ENCODE measurements at regions not wholly inside any gene's neighbourhood (a gene's known extent, or its start where the extent isn't known, plus 50 kb on each side); places are given as distances from the start of the nearest gene placed in this dataset.

DNA sequence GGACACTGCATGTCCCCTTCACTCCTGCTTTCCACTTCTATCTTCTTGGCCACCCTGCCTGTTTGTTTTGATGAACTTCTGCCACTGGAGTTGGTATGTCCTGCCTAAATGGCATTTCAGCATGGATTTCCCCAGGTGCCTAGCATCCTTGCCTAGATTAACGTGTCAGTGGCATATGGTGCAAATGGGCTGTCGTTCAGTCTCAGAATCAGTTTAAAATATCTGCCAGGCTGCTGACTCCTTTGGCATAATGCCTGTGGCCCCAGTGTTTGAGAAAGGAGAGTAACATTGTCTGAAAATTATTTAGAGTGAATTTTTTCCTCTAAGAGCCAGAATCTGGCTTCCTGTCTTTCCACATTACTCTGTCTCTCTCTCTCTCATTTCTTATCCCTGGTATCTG, 64.9 kb upstream of the BARHL2 start:
- no TSS peak for BruUV-seq (replicated peaks)
- intact Hi-C loops (cut with micrococcal nuclease; ENCODE audit: unreplicated experiment) (no loop called here), in situ Hi-C loops (cut with MboI) (no loop called here)
- ChIA-PET RAD21 (ENCODE audit: unreplicated experiment) (no interaction called here), CTCF (no interaction called here), SMC1A (ENCODE audit: uncharacterized antibody, unreplicated experiment) (interaction anchor here (1.4 kb wide), 1 partner anchor 12 kb away, joined by 3 read pairs; no protein-coding TSS in a partner anchor), POLR2A (no interaction called here)
- H3K79me2 ChIP-seq (ENCODE audit: control insufficient read depth, insufficient read depth, low read length), result no peaks in the 10 kb centered on the region
- WGBS (ENCODE audit: insufficient coverage, insufficient replicate concordance, low lambda C conversion rate, missing lambda C conversion rate), result 26% methylated on average over 2 of the region's 2 CpGs
- ATAC-seq (no peak), DNase-seq (ENCODE audit: low read depth, low spot score) (no peak), FAIRE-seq (no peak)
- H3K4me1 ChIP-seq (ENCODE audit: control insufficient read depth, insufficient read depth, low read length), result no peaks in the 10 kb centered on the region
- TF ChIP-seq RB1 (IDR thresholded peaks at IDR 0.05; ENCODE audit: borderline replicate concordance), result no peak
- TF ChIP-seq PML (IDR thresholded peaks at IDR 0.05; ENCODE audit: low read length), result no peak
- TF ChIP-seq YY1 (IDR thresholded peaks at IDR 0.05; ENCODE audit: low read depth, low read length), result no peak
- TF ChIP-seq ZNF24 (IDR thresholded peaks at IDR 0.05), result no peak
- H4K20me1 ChIP-seq (ENCODE audit: control insufficient read depth, insufficient read depth), result no peaks in the 10 kb centered on the region
- no peak overlapping the region for H3K27ac ChIP-seq (ENCODE audit: control insufficient read depth, insufficient read depth)
- H3K9me3 ChIP-seq (replicated peaks; ENCODE audit: control insufficient read depth, insufficient read depth, low read length), result no peaks in the 10 kb centered on the region
- no peaks in the 10 kb centered on the region for H3K27me3 ChIP-seq (replicated peaks in 1 of 2; ENCODE audit: control insufficient read depth in 2 of 2, insufficient read depth in 2 of 2, low read length in 1 of 2)
- H3K4me2 ChIP-seq (ENCODE audit: control insufficient read depth, insufficient read depth), result no peak overlapping the region
- no peaks in the 10 kb centered on the region for H3K36me3 ChIP-seq (ENCODE audit: control insufficient read depth in 2 of 2, insufficient read depth in 2 of 2, low read length in 1 of 2)
- no peak overlapping the region for H3K4me3 ChIP-seq
- H3K9ac ChIP-seq (ENCODE audit: control insufficient read depth, insufficient read depth, low read length), result no peak overlapping the region
- H2AFZ ChIP-seq (ENCODE audit: control insufficient read depth, low read depth, low read length), result no peak overlapping the region

DNA sequence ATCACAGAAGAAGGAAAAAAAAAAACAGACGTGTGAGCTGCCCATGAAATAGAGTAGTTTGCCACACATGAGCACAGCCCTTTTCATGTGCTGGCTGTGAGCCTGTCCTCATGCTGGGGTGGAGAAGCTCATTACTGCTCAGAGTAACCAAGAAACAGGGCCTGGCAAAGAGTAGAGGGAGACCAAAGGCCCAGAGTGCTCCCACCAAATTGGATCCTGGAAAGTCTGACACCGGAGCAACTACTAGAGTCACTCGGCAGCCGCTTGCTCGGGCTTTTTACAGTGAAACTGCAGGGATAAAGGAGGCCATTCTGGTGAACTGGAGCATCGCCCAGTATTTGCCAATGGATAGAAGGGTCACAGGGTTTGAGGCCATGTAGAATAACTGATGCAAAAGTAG, 64.4 kb upstream of the BARHL2 start:
- DNase-seq (ENCODE audit: low read depth, low spot score), result no peak
- Histone ChIP-seq H3K9ac (ENCODE audit: control insufficient read depth, insufficient read depth, low read length) (no peak overlapping the region), H3K36me3 (ENCODE audit: control insufficient read depth in 2 of 2, insufficient read depth in 2 of 2, low read length in 1 of 2) (no peaks in the 10 kb centered on the region), H3K9me3 (replicated peaks; ENCODE audit: control insufficient read depth, insufficient read depth, low read length) (no peaks in the 10 kb centered on the region), H3K27ac (ENCODE audit: control insufficient read depth, insufficient read depth) (no peak overlapping the region), H3K4me1 (ENCODE audit: control insufficient read depth, insufficient read depth, low read length) (no peaks in the 10 kb centered on the region), H3K4me3 (no peak overlapping the region), H3K4me2 (ENCODE audit: control insufficient read depth, insufficient read depth) (no peak overlapping the region), H4K20me1 (ENCODE audit: control insufficient read depth, insufficient read depth) (no peaks in the 10 kb centered on the region), H3K79me2 (ENCODE audit: control insufficient read depth, insufficient read depth, low read length) (no peaks in the 10 kb centered on the region), H3K27me3 (replicated peaks in 1 of 2; ENCODE audit: control insufficient read depth in 2 of 2, insufficient read depth in 2 of 2, low read length in 1 of 2) (no peaks in the 10 kb centered on the region), H2AFZ (ENCODE audit: control insufficient read depth, low read depth, low read length) (no peak overlapping the region)
- ATAC-seq, result no peak
- FAIRE-seq, result no peak
- RAD21 ChIA-PET (ENCODE audit: unreplicated experiment), result no interaction called here
- POLR2A ChIA-PET, result no interaction called here
- SMC1A ChIA-PET (ENCODE audit: uncharacterized antibody, unreplicated experiment), result interaction anchor here (1.1 to 1.4 kb wide), 2 partner anchors 12 to 17 kb away, joined by 3 read pairs; no protein-coding TSS in a partner anchor
- in situ Hi-C loops (cut with MboI), result no loop called here
- intact Hi-C loops (cut with micrococcal nuclease; ENCODE audit: unreplicated experiment), result no loop called here
- CTCF ChIA-PET, result interaction anchor here (0.7 kb wide), 1 partner anchor 60 kb away, joined by 3 read pairs; no protein-coding TSS in a partner anchor
- BruUV-seq (replicated peaks), result no TSS peak
- 20% methylated on average over 6 of the region's 6 CpGs for WGBS (ENCODE audit: insufficient coverage, insufficient replicate concordance, low lambda C conversion rate, missing lambda C conversion rate)
- TF ChIP-seq NR2C2 (IDR thresholded peaks at IDR 0.05; ENCODE audit: borderline replicate concordance, control insufficient read depth, insufficient read length, low read depth) (no peak), FOXK2 (IDR thresholded peaks at IDR 0.05) (no peak), MEF2A (IDR thresholded peaks at IDR 0.05; ENCODE audit: insufficient read depth, low read depth, low read length) (no peak), TCF12 (IDR thresholded peaks at IDR 0.05; ENCODE audit: low read depth, low read length) (no peak), ZNF274 (IDR thresholded peaks at IDR 0.05; ENCODE audit: insufficient read depth, insufficient read length) (no peak), CBFB (IDR thresholded peaks at IDR 0.05; ENCODE audit: low read depth) (no peak), MTA3 (IDR thresholded peaks at IDR 0.05; ENCODE audit: borderline replicate concordance, low read length) (no peak), YY1 (IDR thresholded peaks at IDR 0.05; ENCODE audit: low read depth, low read length) (no peak)
- TF ChIP-seq, protein P1, sequence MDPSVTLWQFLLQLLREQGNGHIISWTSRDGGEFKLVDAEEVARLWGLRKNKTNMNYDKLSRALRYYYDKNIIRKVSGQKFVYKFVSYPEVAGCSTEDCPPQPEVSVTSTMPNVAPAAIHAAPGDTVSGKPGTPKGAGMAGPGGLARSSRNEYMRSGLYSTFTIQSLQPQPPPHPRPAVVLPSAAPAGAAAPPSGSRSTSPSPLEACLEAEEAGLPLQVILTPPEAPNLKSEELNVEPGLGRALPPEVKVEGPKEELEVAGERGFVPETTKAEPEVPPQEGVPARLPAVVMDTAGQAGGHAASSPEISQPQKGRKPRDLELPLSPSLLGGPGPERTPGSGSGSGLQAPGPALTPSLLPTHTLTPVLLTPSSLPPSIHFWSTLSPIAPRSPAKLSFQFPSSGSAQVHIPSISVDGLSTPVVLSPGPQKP (IDR thresholded peaks at IDR 0.05; ENCODE audit: low read depth, low read length), result no peak
- TF ChIP-seq, protein P2, sequence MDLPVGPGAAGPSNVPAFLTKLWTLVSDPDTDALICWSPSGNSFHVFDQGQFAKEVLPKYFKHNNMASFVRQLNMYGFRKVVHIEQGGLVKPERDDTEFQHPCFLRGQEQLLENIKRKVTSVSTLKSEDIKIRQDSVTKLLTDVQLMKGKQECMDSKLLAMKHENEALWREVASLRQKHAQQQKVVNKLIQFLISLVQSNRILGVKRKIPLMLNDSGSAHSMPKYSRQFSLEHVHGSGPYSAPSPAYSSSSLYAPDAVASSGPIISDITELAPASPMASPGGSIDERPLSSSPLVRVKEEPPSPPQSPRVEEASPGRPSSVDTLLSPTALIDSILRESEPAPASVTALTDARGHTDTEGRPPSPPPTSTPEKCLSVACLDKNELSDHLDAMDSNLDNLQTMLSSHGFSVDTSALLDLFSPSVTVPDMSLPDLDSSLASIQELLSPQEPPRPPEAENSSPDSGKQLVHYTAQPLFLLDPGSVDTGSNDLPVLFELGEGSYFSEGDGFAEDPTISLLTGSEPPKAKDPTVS (IDR thresholded peaks at IDR 0.05; ENCODE audit: low read depth, low read length), result no peak
